Panc1 (cell line): ENCODE measurements at regions not wholly inside any gene's neighbourhood (a gene's known extent, or its start where the extent isn't known, plus 50 kb on each side); places are given as distances from the start of the nearest gene placed in this dataset.

Experiments
- ATAC-seq: fragments of 200-7000 bp; cut with Tn5 transposase; 2 replicates; pipeline ENCODE4 v1.9.1; 2020; ENCODE audit warnings: mild to moderate bottlenecking, moderate library complexity
- BruUV-seq: library from RNA; stranded (reverse); fragments of 400-500 nt; replicated peaks from 2 replicates; lab custom pipeline; 2021; lab: Mats Ljungman, UMichigan
- CTCF ChIA-PET: fragments of 300-600 bp; sonication (Branson Sonifier 250); formaldehyde crosslinking; loops from one replicate; lab custom pipeline; 2022; ENCODE audit warnings: antibody characterized with exemption; lab: Charles Lee
- POLR2A ChIA-PET: fragments of 300-600 bp; sonication (Branson Sonifier 250); formaldehyde crosslinking; loops from one replicate; lab custom pipeline; 2022; ENCODE audit warnings: antibody characterized with exemption; lab: Charles Lee
- DNase-seq: peaks from one replicate; pipeline ENCODE4 v3.0.0-alpha.2; 2010; ENCODE audit warnings: low read depth, low spot score
- H3K27ac ChIP-seq: 2 replicates; pipeline ENCODE4 v1.5.1; 2011; ENCODE audit warnings: mild to moderate bottlenecking, low read length, inconsistent platforms
- H3K27me3 ChIP-seq: fragments of 200-500 bp; sonication (Bioruptor generic); 2 replicates; pipeline ENCODE4 v1.6.0; 2014; ENCODE audit warnings: low read length, inconsistent platforms; ENCODE audit not compliant: control insufficient read depth, insufficient read depth
- H3K36me3 ChIP-seq: fragments of 200-500 bp; sonication (Bioruptor generic); 2 replicates; pipeline ENCODE4 v1.5.1; 2014; ENCODE audit warnings: inconsistent platforms, mild to moderate bottlenecking, low read length, moderate library complexity; ENCODE audit not compliant: control insufficient read depth, insufficient read depth
- H3K4me1 ChIP-seq: 2 replicates; pipeline ENCODE4 v1.5.1; 2011; ENCODE audit warnings: inconsistent platforms, mild to moderate bottlenecking, low read length, moderate library complexity; ENCODE audit not compliant: control insufficient read depth, insufficient read depth
- H3K4me3 ChIP-seq, 2 experiments: 2 replicates each; pipeline ENCODE4 v1.5.1; 2011 to 2012; ENCODE audit warnings: low read depth in 2 of 2, low read length in 2 of 2, mild to moderate bottlenecking in 2 of 2, inconsistent platforms in 1 of 2, moderate library complexity in 1 of 2
- H3K9me3 ChIP-seq: fragments of 200-500 bp; sonication (Bioruptor generic); 2 replicates; pipeline ENCODE4 v1.5.1; 2014; ENCODE audit warnings: low read depth, mild to moderate bottlenecking, inconsistent platforms, low read length, moderate library complexity; ENCODE audit not compliant: control insufficient read depth, insufficient read depth
- CTCF ChIP-seq: fragments of 450-650 bp; IDR thresholded peaks from 2 replicates; pipeline ENCODE4 v1.5.1; 2017; ENCODE audit warnings: mild to moderate bottlenecking
- POLR2AphosphoS5 ChIP-seq: IDR thresholded peaks from 2 replicates; pipeline ENCODE4 v1.6.1; 2012; ENCODE audit warnings: mild to moderate bottlenecking, low read depth, low read length, moderate library complexity
- REST ChIP-seq, 2 experiments: IDR thresholded peaks; 2 replicates each; pipeline ENCODE4 v1.6.1; 2011 to 2012; ENCODE audit warnings: low read depth in 2 of 2, control low read depth in 1 of 2, low read length in 1 of 2, mild to moderate bottlenecking in 1 of 2, moderate library complexity in 1 of 2; ENCODE audit not compliant: insufficient read depth in 1 of 2
- SIN3A ChIP-seq: IDR thresholded peaks from 2 replicates; pipeline ENCODE4 v1.6.1; 2012; ENCODE audit warnings: low read depth, mild to moderate bottlenecking, low read length, moderate library complexity, borderline replicate concordance; ENCODE audit not compliant: insufficient read depth
- TCF7L2 ChIP-seq: IDR thresholded peaks from 2 replicates; pipeline ENCODE4 v1.6.1; 2011; ENCODE audit warnings: mild to moderate bottlenecking, low read depth, low read length, inconsistent platforms
- in situ Hi-C: cut with HindIII; loops from 2 replicates; pipeline ENCODE4 v1.10.0; 2016; ENCODE audit warnings: low sequenced_read_pairs, low pct_unique_long_range_greater_than_20kb
- intact Hi-C: fragments of 100-400 bp; cut with micrococcal nuclease; formaldehyde crosslinking; loops from one replicate; pipeline ENCODE4 v1.10.0; 2022; ENCODE audit not compliant: unreplicated experiment

DNA sequence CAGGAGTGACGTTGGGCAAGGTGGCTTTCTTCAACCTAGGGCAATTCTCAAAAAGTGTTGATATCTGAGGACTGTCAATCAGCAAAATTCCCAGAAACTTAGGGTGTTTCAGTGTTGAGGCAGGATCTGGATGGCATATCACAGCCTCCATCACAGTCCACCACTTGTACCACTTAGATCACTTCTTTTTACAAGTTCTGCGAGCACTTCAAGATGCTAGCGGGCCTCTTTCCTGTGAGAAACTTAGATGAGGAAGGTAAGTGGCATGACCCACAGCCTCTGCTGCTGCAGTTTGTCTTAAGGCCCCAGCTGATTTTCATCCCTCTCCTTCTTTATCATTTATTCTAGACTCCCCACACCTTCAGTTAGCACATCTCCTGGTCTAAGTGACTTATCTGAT is 295.4 kb upstream of the ZNF521 start:
- H3K36me3 ChIP-seq: no peaks in the 10 kb centered on the region
- no peaks in the 10 kb centered on the region for H3K4me1 ChIP-seq
- POLR2A ChIA-PET: no interaction called here
- no peak overlapping the region for H3K27ac ChIP-seq
- H3K27me3 ChIP-seq: no peaks in the 10 kb centered on the region
- no TSS peak for BruUV-seq
- in situ Hi-C loops: no loop called here
- TF ChIP-seq TCF7L2 (no peak), REST (IDR thresholded peaks at IDR 0.05; ENCODE audit: insufficient read depth in 1 of 2, low read depth in 2 of 2, low read length in 1 of 2) (no peak), CTCF (no peak), POLR2AphosphoS5 (no peak), SIN3A (no peak)
- DNase-seq: no peak
- no peaks in the 10 kb centered on the region for H3K9me3 ChIP-seq
- CTCF ChIA-PET: no interaction called here
- no peak overlapping the region for H3K4me3 ChIP-seq
- intact Hi-C loops: no loop called here
- no peak for ATAC-seq

DNA sequence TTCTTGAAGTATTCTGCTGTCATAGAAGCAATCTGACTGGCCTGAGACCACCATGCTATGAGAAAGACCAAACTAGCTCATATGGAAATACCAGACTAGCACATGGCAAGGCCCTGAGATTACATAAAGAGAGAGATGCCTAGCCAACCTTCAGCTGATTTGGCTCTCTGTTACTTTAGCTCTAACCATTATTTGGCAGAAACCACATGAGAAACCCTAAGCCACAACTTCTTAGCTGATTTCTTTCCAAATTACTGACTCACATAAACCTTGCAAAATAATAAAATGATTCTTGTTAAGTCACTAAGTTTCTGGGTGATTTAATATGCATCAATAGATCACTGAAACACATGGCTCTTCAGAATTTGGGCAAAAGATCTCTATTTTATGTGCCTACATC is 295.0 kb upstream of the ZNF521 start:
- Histone ChIP-seq H3K27ac (no peak overlapping the region), H3K9me3 (no peaks in the 10 kb centered on the region), H3K36me3 (no peaks in the 10 kb centered on the region), H3K27me3 (no peaks in the 10 kb centered on the region), H3K4me1 (no peaks in the 10 kb centered on the region), H3K4me3 (no peak overlapping the region)
- ChIA-PET CTCF (no interaction called here), POLR2A (no interaction called here)
- DNase-seq (no peak), ATAC-seq (no peak)
- no TSS peak for BruUV-seq
- intact Hi-C loops (no loop called here), in situ Hi-C loops (no loop called here)
- TF ChIP-seq REST (IDR thresholded peaks at IDR 0.05; ENCODE audit: insufficient read depth in 1 of 2, low read depth in 2 of 2, low read length in 1 of 2) (no peak), CTCF (no peak), SIN3A (no peak), POLR2AphosphoS5 (no peak), TCF7L2 (no peak)
